SU-DHL-6 (cell line): ENCODE measurements at regions not wholly inside any gene's neighbourhood (a gene's known extent, or its start where the extent isn't known, plus 50 kb on each side); places are given as distances from the start of the nearest gene placed in this dataset.
"Not testable (repeated sequence)": the region's sequence is repeated elsewhere in the genome, so short reads cannot be mapped to it uniquely, and the experiment has no call there.

Experiments used
- H2AFZ ChIP-seq: fragments of 200-600 bp; sonication (generic); 2 replicates; pipeline ENCODE4 v1.6.1; 2014; ENCODE audit warnings: low read depth, mild to moderate bottlenecking, moderate library complexity, mixed read lengths, antibody characterized with exemption, low read length; ENCODE audit not compliant: severe bottlenecking
- H3F3A ChIP-seq: fragments of 200-600 bp; shearing (Covaris generic); 2 replicates; pipeline ENCODE4 v1.6.0; 2016; ENCODE audit warnings: antibody characterized with exemption, mild to moderate bottlenecking; ENCODE audit not compliant: insufficient read depth
- H3K27ac ChIP-seq: fragments of 200-600 bp; sonication (generic); 2 replicates; pipeline ENCODE4 v1.5.1; 2016; ENCODE audit warnings: low read depth, mild to moderate bottlenecking, low read length, moderate library complexity, mixed read lengths
- H3K27me3 ChIP-seq: fragments of 200-600 bp; sonication (generic), shearing (Covaris generic); 2 replicates; pipeline ENCODE4 v1.6.0; 2014; ENCODE audit warnings: mild to moderate bottlenecking, low read length
- H3K36me3 ChIP-seq: fragments of 200-600 bp; sonication (generic); 2 replicates; pipeline ENCODE4 v1.6.1; 2014; ENCODE audit warnings: mild to moderate bottlenecking, low read length, mixed read lengths
- H3K4me2 ChIP-seq: fragments of 300-600, 200-600 bp; shearing (Covaris generic), sonication (generic); 2 replicates; pipeline ENCODE4 v1.6.0; 2014; ENCODE audit warnings: low read length, low read depth, mild to moderate bottlenecking; ENCODE audit not compliant: poor library complexity, severe bottlenecking
- H3K4me3 ChIP-seq: fragments of 200-600 bp; sonication (generic); 2 replicates; pipeline ENCODE4 v1.5.1; 2014; ENCODE audit warnings: antibody characterized with exemption, low read length, mild to moderate bottlenecking, mixed read lengths; ENCODE audit not compliant: insufficient read depth, poor library complexity, severe bottlenecking
- H3K79me2 ChIP-seq: fragments of 200-600 bp; sonication (generic); 2 replicates; pipeline ENCODE4 v1.6.1; 2014; ENCODE audit warnings: mild to moderate bottlenecking, low read length, moderate library complexity; ENCODE audit not compliant: insufficient read depth
- H3K9ac ChIP-seq: fragments of 200-600 bp; sonication (generic); 2 replicates; pipeline ENCODE4 v1.7.0; 2014; ENCODE audit warnings: mild to moderate bottlenecking, low read length
- H3K9me2 ChIP-seq: fragments of 200-600 bp; sonication (generic); replicated peaks from 2 replicates; pipeline ENCODE4 v1.6.1; 2014; ENCODE audit warnings: low read length; ENCODE audit not compliant: insufficient read depth
- H3K9me3 ChIP-seq: fragments of 200-600 bp; sonication (generic); 2 replicates; pipeline ENCODE4 v1.6.1; 2014; ENCODE audit warnings: low read length, mixed read lengths; ENCODE audit not compliant: insufficient read depth
- H4K20me1 ChIP-seq: fragments of 200-600 bp; sonication (generic); 2 replicates; pipeline ENCODE4 v1.6.1; 2014; ENCODE audit warnings: low read depth, mild to moderate bottlenecking, antibody characterized with exemption, low read length, moderate library complexity, mixed read lengths
- CTCF ChIP-seq: fragments of 200-600 bp; sonication (generic); IDR thresholded peaks from one replicate; pipeline ENCODE4 v1.5.1; 2017; ENCODE audit warnings: antibody characterized with exemption, mild to moderate bottlenecking, low read length, moderate library complexity; ENCODE audit not compliant: insufficient read depth, poor library complexity, severe bottlenecking
- EZH2phosphoT487 ChIP-seq: fragments of 200-600 bp; sonication (generic), shearing (Covaris generic); conservative IDR thresholded peaks from 2 replicates; pipeline ENCODE4 v1.6.1; 2018; ENCODE audit warnings: mild to moderate bottlenecking, antibody characterized with exemption, low read length, moderate library complexity, mixed read lengths

DNA sequence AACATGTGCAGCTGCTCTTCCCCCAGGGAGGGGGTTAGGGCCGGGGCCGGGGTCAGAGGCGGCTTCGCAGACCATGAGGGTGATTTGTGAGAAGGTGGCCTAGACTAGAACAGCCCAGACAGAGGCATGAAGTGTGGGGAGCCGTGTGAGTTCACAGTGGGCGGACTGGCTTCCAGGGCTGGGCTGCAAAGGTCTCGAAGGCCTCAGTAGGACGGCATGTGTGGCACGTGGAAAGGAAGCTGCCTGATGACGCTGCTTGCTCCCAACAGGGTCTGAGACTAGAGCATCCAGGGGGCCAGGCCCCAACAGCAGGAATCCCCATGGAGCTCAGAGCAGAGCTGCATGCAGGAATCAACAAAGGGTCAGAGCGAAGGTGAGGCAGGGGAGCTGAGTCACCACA lies 111.5 kb upstream of the ZNF469 start:
- H3K27me3 ChIP-seq, H3K4me3 ChIP-seq, H3K36me3 ChIP-seq, H3F3A ChIP-seq, H3K27ac ChIP-seq, H2AFZ ChIP-seq, H3K9ac ChIP-seq, H3K79me2 ChIP-seq, H3K4me2 ChIP-seq, H3K9me2 ChIP-seq, H3K9me3 ChIP-seq, H4K20me1 ChIP-seq: not testable (repeated sequence)

DNA sequence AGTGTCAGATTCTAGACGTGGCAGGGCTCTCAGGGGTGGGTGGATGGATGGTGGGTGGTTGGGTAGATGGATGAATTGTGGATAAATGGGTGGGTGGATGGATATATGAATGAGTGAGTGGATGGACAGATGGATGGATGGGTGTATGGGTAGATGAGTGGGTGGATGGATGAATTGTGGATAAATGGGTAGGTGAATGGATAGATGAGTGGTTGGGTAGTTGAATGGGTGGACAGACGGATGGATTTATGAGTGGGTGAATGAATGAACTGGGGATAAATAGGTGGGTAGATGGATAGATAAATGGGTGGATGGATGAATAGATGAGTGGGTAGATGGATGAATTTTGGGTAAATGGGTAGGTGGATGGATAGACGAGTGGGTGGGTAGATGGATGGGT lies 111.0 kb upstream of the ZNF469 start:
- H3K9me2 ChIP-seq, H3K4me3 ChIP-seq, H3K27me3 ChIP-seq, H3K79me2 ChIP-seq, H3K9ac ChIP-seq, H4K20me1 ChIP-seq, H3K9me3 ChIP-seq, H3K36me3 ChIP-seq, H3K27ac ChIP-seq, H3K4me2 ChIP-seq, H2AFZ ChIP-seq, H3F3A ChIP-seq: not testable (repeated sequence)

DNA sequence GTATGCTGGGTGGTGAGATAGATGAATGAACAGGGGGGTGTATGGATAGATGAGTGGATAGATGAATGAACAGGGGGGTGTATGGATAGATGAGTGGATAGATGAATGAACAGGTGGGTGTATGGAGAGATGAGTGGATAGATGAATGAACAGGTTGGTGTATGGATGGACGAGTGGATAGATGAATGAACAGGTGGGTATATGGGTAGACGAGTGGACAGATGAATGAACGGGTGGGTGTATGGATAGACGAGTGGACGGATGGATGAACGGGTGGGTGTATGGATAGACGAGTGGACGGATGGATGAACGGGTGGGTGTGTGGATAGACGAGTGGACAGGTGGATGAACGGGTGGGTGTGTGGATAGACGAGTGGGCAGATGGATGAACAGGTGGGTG lies 110.3 kb upstream of the ZNF469 start:
- H2AFZ ChIP-seq, H3K9ac ChIP-seq, H4K20me1 ChIP-seq, H3F3A ChIP-seq, H3K4me3 ChIP-seq, H3K79me2 ChIP-seq, H3K36me3 ChIP-seq, H3K9me2 ChIP-seq, H3K4me2 ChIP-seq, H3K27me3 ChIP-seq, H3K9me3 ChIP-seq, H3K27ac ChIP-seq: not testable (repeated sequence)

- not testable (repeated sequence) for H3K27me3 ChIP-seq, H3K4me3 ChIP-seq, H3K36me3 ChIP-seq, H3K9ac ChIP-seq, H3K4me2 ChIP-seq, H3F3A ChIP-seq, H3K27ac ChIP-seq, H4K20me1 ChIP-seq, H3K79me2 ChIP-seq, H2AFZ ChIP-seq, H3K9me3 ChIP-seq, H3K9me2 ChIP-seq
These were observed 108.5 kb upstream of the ZNF469 start for GRCh38 chr16:88274126-88274750.

- Histone ChIP-seq H3K27ac (no peak overlapping the region), H2AFZ (no peak overlapping the region)
These were observed 107.9 kb upstream of the ZNF469 start for GRCh38 chr16:88274847-88275246.

DNA sequence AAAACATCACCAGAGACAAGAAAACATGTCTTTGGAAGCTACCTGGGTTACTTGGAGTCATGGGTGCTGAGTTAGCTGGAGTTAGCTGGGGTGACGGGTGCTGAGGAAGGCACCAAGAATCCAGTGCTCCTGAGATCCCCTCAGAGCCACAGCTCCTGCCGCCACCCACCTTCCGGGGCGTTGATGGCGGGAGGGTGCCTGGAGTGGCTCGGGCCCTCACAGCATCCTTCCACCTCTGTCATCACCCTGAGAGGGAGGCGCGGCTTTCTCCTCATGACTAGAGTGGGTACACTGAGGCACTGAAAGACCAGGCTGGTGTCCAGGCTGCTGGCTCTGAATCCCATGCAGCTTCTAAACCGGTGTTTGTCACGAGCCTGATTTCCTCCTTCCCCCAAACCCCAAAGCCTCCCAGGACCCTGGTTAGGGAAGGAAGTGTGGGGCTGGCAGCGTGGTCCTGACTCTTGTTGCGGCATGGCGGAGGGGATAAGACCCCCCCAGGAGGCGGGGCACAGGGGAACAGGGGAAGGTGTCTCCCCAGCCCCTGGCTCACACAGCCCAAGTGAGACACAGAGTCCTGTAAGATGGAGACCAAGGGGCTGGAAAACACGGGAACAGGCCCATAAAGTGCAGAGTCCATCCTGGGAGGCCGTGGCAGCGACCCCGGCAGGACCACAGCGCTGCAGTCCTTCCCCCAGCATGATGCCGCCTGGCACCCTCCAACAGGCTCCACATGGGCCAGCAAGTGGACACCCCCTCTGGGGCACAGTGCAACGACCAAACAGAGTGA lies 107.2 kb upstream of the ZNF469 start:
- not testable (repeated sequence) for H3K9me3 ChIP-seq, H3K27ac ChIP-seq, H4K20me1 ChIP-seq, H3K4me2 ChIP-seq, H2AFZ ChIP-seq, H3K9ac ChIP-seq, H3K36me3 ChIP-seq, H3F3A ChIP-seq, H3K27me3 ChIP-seq, H3K9me2 ChIP-seq, H3K4me3 ChIP-seq, H3K79me2 ChIP-seq

More at GRCh38 chr16:88274847-88275246, 107.9 kb upstream of the ZNF469 start:
- Histone ChIP-seq H3K4me3 (no peak overlapping the region), H3F3A (no peaks in the 10 kb centered on the region), H3K27me3 (no peaks in the 10 kb centered on the region), H3K4me2 (no peak overlapping the region), H3K9me2 (no peaks in the 10 kb centered on the region), H3K9ac (no peak overlapping the region), H3K79me2 (no peaks in the 10 kb centered on the region), H3K36me3 (no peaks in the 10 kb centered on the region), H3K9me3 (no peaks in the 10 kb centered on the region), H4K20me1 (no peaks in the 10 kb centered on the region)
- no peak for TF ChIP-seq CTCF
- TF ChIP-seq EZH2phosphoT487, result no peak

DNA sequence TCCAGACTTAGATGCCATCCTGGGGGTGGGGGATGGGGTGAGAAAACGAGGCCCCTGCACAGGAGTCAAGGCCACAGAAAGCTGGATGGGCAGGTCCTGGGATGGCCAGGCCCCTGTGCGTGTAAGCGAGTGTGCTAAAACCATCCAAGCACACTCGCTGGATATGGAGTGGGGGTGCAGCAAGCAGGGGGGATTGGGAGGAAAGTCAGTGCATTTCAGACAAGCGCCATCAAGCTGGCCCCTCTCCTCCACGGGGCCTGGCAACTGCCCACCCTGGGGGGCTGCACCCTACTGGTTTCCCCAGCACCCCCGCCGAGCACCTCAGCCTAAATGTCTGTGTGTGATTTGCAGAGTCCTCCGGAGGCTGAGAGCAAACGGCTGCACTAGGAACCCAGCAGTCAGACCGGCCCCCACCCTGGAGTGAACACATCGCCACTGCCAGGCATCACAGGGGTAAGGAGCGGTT lies 106.6 kb upstream of the ZNF469 start:
- H3K27me3 ChIP-seq, H3K4me2 ChIP-seq, H3K27ac ChIP-seq, H3F3A ChIP-seq, H3K9ac ChIP-seq, H3K9me3 ChIP-seq, H3K36me3 ChIP-seq, H3K4me3 ChIP-seq, H3K79me2 ChIP-seq, H2AFZ ChIP-seq, H3K9me2 ChIP-seq, H4K20me1 ChIP-seq: not testable (repeated sequence)
